ENCODE measurements at regions not wholly inside any gene's neighbourhood (a gene's known extent, or its start where the extent isn't known, plus 50 kb on each side); places are given as distances from the start of the nearest gene placed in this dataset.

GRCh38 chr1:101474039-101474665, 237.3 kb downstream of the S1PR1 start:
- peaks cover 15% of the 10 kb centered on the region for H3K27me3 Mint-ChIP-seq
- H3K4me3 Mint-ChIP-seq = no peak overlapping the region
- no peak overlapping the region for H3K27ac Mint-ChIP-seq
- peaks cover 8% of the 10 kb centered on the region for H3K9me3 Mint-ChIP-seq
- TF ChIP-seq CTCF (conservative IDR thresholded peaks at IDR 0.05) = peak; percentile 71
- H3K4me1 Mint-ChIP-seq (ENCODE audit: unreplicated experiment) = no peaks in the 10 kb centered on the region
- no peak for DNase-seq (ENCODE audit: extremely low spot score, unreplicated experiment)
- peaks cover 3% of the 10 kb centered on the region for H3K36me3 Mint-ChIP-seq

- Mint-ChIP-seq H3K4me3 (no peak overlapping the region), H3K9me3 (no peaks in the 10 kb centered on the region), H3K4me1 (ENCODE audit: unreplicated experiment) (no peaks in the 10 kb centered on the region), H3K27ac (no peak overlapping the region), H3K27me3 (peaks cover 18% of the 10 kb centered on the region), H3K36me3 (no peaks in the 10 kb centered on the region)
- TF ChIP-seq CTCF (conservative IDR thresholded peaks at IDR 0.05) = no peak
- no peak for DNase-seq (ENCODE audit: extremely low spot score, unreplicated experiment)
Measured at GRCh38 chr1:101476541-101476940, 239.7 kb downstream of the S1PR1 start.

GRCh38 chr1:101479945-101480344, 243.1 kb downstream of the S1PR1 start:
- peaks cover 4% of the 10 kb centered on the region for H3K4me1 Mint-ChIP-seq (ENCODE audit: unreplicated experiment)
- TF ChIP-seq CTCF (conservative IDR thresholded peaks at IDR 0.05) = no peak
- H3K36me3 Mint-ChIP-seq = no peaks in the 10 kb centered on the region
- H3K27ac Mint-ChIP-seq = no peak overlapping the region
- H3K4me3 Mint-ChIP-seq = no peak overlapping the region
- H3K27me3 Mint-ChIP-seq = peaks cover 21% of the 10 kb centered on the region
- H3K9me3 Mint-ChIP-seq = no peaks in the 10 kb centered on the region
- no peak for DNase-seq (ENCODE audit: extremely low spot score, unreplicated experiment)

GRCh38 chr1:101482306-101482705, 245.5 kb downstream of the S1PR1 start:
- TF ChIP-seq CTCF (conservative IDR thresholded peaks at IDR 0.05) = no peak
- no peak for DNase-seq (ENCODE audit: extremely low spot score, unreplicated experiment)
- H3K9me3 Mint-ChIP-seq = no peaks in the 10 kb centered on the region
- no peak overlapping the region for H3K4me3 Mint-ChIP-seq
- H3K27ac Mint-ChIP-seq = no peak overlapping the region
- H3K36me3 Mint-ChIP-seq = no peaks in the 10 kb centered on the region
- peaks cover 15% of the 10 kb centered on the region for H3K27me3 Mint-ChIP-seq
- peaks cover 6% of the 10 kb centered on the region for H3K4me1 Mint-ChIP-seq (ENCODE audit: unreplicated experiment)

- Mint-ChIP-seq H3K27ac (no peak overlapping the region), H3K27me3 (peaks cover 15% of the 10 kb centered on the region), H3K4me1 (ENCODE audit: unreplicated experiment) (peaks cover 6% of the 10 kb centered on the region), H3K9me3 (peaks cover 5% of the 10 kb centered on the region), H3K36me3 (no peaks in the 10 kb centered on the region), H3K4me3 (no peak overlapping the region)
- no peak for DNase-seq (ENCODE audit: extremely low spot score, unreplicated experiment)
- no peak for TF ChIP-seq CTCF (conservative IDR thresholded peaks at IDR 0.05)
Measured at GRCh38 chr1:101483982-101484688, 247.3 kb downstream of the S1PR1 start.
